ENCODE measurements at regions not wholly inside any gene's neighbourhood (a gene's known extent, or its start where the extent isn't known, plus 50 kb on each side); places are given as distances from the start of the nearest gene placed in this dataset.
"Not testable (repeated sequence)": the region's sequence is repeated elsewhere in the genome, so short reads cannot be mapped to it uniquely, and the experiment has no call there.

DNA sequence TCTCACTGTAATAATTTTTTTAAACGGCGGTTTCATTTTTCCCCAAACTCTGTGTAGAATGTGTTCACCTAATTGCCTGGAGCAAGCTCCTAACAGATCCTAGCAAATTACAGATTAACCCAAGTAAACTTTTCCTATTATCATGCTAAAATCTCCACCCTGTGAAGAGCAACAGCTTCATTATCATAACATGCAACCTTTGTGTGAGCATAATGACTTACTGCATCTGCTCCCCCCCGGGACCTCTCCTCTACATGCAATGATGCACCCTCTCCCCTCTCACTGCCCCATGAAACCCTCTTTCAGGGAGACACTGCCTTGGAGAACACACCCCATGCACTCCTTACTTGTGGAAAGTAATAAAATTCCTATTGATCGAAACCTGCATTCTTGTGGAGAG, 717.0 kb upstream of the TMPRSS15 start:
- FAIRE-seq = no peak

DNA sequence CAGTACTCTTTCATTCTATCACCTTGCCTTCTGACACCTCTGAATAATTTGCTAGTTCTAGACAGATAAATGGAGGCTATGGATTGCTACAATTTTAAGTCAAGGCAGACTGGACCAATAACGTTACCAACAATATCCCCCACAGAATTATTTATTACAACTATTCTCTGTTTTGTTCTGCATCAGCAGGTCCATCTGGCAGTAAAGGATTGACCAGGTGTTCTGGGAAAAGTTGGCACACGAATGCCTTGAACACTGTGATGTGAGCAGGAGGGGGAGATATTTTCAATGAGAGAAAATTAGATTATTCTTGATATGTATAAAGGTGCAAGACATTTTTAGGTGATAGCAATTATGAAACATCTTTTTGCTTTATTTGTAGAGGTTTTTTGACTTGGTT, 718.8 kb upstream of the TMPRSS15 start:
- no peak for FAIRE-seq

DNA sequence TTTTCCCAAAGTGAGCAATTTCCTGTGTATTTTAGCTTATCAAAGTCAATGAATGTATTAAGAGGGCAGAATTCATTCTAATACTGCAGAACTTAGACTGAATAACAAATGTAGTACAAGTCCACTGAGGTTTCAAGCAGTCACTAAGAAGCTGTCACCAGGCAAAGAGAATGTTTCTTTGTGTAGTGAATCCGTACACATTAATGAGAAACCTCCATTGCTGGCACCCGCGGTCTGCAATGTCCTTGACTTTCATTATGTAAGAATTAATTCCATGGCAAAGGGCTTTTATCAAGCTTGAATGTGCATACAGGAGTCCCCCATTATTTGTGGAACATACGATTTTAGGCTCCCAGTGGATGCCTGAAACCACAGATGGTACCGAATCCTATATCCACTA, 719.5 kb upstream of the TMPRSS15 start:
- no peak for FAIRE-seq

DNA sequence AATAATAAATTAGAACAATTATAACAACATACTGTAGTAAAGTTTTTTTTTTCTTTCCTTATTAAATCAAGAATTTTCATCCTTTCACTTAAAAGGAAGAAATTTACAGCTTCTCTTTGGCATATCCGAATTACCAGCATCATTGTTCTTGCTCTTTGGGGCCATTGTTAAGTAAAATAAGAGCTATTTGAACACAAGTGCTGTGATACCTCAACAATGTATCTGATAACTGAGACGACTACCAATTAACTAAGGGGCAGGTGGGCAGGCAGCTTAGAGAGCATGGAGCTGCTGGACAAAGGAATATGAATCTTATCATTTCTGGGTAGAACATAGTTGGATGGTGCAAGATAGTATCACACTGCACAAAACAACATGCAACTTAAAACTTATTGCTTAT, 719.9 kb upstream of the TMPRSS15 start:
- no peak for FAIRE-seq

DNA sequence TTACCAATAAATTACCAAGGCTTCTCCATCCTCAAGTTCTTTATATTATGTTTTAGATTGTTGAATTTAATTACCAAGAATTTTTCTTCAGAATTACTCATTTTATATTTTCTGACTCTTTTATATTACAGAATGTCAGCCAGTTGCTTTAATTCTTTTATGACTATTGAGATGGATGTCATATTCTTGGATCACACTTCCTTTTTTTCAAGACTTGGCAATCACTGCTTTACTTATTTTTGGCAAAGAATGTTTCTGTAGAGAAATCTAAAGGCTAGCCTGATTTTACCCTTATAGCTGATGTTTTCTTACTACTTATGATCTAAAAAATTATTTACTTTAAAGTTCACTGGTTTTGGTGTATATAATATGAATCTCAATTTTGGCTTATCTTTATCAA, 721.1 kb upstream of the TMPRSS15 start:
- no peak for FAIRE-seq

DNA sequence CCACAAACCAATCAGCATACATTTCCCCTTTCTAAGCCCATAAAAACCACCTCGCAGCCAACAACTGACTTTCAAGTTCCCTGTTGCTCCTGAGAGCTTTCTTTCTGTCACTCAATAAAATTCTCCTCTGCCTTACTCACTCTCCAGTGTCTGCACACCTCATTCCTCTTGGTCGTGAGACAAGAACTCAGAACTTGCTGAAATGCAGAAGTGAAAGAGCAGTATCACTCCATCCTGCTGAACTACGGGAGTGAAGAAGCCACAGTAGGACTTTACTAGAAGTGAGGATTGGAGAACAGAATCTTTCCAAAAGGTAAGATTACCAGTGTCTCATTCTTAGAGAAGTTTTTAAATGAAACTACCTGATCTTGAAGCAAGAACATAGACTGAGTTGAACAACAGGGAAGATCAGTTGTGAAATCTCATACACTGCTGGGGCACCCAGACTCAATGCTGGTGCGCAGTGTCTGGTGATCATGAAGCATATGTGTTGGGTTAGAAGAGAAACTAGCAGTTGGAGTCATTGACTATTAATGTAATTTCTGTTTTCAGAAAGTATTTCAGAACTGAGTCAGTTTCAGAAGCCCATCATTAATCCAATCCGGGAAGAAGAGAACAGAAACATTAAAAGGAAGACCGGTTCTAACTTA, 726.9 kb upstream of the TMPRSS15 start:
- FAIRE-seq = no peak

DNA sequence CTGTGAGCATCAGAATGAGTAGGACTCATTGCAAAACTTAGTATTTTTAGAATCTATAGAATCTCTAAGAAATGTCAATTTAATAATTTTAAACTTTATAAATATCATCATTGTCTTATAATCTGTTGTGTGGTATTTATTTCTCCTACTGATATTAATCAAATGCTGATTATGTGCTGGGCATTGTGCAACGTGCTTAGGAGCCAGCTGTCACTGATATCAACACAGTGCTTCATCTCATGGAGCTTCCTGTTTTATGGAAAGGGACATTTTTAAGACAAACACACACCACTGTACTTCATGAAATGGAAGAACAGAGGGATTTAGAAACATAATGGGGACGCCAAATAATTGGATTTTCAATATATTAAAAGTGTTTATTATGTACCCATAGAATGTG, 737.9 kb upstream of the TMPRSS15 start:
- no peak for FAIRE-seq

- FAIRE-seq = no peak
Measured at GRCh38 chr21:19145682-19146293, 742.2 kb upstream of the TMPRSS15 start.

GRCh38 chr21:19148056-19148455, 744.5 kb upstream of the TMPRSS15 start:
- no peak for FAIRE-seq

- FAIRE-seq = no peak
Measured at GRCh38 chr21:19171585-19171984, 768.0 kb upstream of the TMPRSS15 start.

DNA sequence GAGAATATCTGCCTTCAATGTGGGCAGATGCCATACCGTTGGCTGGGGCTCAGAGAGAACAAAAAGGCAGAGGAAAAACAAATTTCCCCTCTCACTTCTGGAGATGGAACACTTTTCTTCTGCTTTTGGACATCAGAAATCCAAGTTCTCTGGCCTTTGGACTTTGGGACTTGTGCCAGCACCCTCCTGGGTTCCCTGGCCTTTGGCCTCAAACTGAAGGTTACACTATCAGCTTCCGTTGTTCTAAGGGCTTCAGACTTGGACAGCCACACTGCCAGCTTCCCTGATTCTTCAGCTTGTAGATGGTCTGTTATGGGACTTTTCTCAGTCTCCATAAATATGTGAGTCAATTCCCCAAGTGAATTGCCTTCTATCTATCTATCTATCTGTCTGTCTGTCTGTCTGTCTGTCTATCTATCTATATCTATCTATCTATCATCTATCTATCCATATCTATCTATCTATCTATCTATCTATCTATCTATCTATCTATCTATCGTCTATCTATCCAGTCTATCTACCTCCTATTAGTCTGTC, 778.1 kb upstream of the TMPRSS15 start:
- FAIRE-seq = no peak

- no peak for FAIRE-seq
Measured at GRCh38 chr21:19197950-19198349, 794.4 kb upstream of the TMPRSS15 start.

GRCh38 chr21:19198801-19199200, 795.2 kb upstream of the TMPRSS15 start:
- no peak for FAIRE-seq

GRCh38 chr21:19218163-19218562, 814.6 kb upstream of the TMPRSS15 start:
- no peak for FAIRE-seq

DNA sequence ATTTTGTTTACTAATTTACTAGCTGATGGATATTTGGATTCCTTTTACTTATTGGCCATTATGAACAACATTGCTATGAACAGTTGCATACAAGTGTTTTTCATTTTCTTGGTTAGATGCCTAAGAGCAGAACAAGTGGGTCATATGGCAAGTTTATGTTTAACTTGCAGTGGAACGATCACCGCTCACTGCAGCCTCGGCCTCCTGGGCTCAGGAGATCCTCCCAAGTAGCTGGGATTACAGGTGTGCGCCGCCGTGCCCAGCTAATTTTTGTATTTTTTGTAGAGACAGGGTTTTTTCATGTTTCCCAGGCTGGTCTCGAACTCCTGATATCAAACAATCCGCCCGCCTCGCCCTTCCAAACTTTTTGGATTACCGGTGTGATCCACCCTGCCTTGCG, 820.5 kb upstream of the TMPRSS15 start:
- FAIRE-seq = no peak

DNA sequence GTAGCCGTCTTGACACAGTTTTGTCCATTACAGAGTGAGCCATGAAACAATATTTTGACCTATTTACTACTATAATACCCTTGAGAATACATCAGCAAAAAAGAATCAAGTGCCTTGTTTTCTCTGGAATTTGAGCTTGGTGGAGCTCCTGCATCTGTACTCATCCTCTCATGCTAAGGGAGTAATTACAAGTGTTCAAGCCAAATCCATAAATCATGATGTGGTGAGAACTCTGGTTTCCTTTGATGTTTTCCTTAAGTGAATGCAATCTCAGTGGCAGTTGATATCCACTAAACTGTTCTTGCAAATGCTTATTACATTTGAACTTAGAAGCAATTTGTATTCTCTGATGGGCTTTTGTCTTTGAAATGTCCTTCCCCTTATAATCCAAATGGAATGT, 824.6 kb upstream of the TMPRSS15 start:
- no peak for FAIRE-seq

- not testable (repeated sequence) for FAIRE-seq
Measured at GRCh38 chr21:19233841-19234240, 830.3 kb upstream of the TMPRSS15 start.

GRCh38 chr21:19236209-19236608, 832.6 kb upstream of the TMPRSS15 start:
- no peak for FAIRE-seq

- FAIRE-seq = no peak
Measured at GRCh38 chr21:19237608-19238007, 834.0 kb upstream of the TMPRSS15 start.

DNA sequence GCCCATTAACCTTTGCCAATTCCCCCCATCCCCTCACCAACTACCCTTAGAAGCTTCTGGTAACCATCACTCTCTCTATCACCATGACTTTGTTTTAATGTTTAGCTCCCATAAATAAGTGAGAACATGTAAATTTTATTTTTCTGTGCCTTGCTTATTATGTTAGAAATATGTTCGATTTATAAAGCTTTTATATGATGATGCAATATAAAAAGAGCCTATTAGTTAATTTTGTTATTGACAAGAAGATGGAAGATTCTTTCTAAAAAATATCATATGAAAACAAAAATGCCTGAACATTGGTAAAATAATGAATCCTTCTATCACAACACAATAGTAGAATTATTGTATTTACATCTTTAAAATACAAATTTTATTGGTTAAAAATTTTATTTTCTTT, 836.1 kb upstream of the TMPRSS15 start:
- FAIRE-seq = no peak

DNA sequence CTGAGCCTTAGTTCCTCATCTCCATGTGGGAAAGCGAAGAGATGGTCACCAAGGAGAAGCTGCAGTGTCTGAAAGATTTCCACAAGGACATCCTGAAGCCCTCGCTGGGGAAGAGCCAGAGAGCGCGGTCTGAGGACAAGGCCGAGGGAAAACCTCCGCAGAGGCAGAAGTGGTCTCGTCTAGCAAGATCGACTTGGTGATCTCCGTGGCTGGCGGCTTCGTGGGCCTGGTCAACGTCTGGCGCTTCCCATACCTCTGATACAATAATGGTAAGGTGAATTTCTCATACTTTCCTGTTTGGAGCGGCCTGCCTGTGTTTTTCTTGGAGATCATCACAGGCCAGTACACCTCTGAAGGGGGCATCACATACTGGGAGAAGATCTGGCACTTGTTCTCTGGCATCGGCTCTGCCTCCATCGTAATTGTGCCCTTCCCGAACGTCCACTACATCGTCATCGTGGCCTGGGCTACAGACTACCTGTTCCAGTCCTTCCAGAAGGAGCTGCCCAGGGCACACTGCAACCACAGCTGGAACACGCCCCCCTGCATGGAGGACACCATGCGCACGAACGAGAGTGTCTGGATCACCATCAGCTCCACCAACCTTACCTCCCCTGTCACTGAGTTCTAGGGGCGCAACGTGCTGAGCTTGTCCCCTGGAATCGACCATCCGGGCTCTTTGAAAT, 841.1 kb upstream of the TMPRSS15 start:
- FAIRE-seq = no peak

DNA sequence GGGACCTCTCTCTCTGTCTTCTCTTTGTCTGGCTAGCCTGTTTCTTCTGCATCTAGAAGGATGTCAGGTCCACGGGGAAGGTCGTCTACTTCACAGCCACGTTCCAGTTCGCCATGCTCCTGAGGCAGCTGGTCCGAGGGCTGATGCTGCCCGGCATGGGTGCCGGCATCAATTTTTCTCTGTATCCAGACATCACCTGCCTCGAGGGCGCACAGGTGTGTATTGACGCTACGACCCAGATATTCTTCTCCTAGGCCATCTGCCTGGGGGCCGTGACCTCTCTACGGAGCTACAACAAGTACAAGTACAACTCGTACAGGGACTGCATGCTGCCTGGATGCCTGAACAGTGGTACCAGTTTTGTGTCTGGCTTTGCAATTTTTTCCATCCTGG, 841.6 kb upstream of the TMPRSS15 start:
- no peak for FAIRE-seq

DNA sequence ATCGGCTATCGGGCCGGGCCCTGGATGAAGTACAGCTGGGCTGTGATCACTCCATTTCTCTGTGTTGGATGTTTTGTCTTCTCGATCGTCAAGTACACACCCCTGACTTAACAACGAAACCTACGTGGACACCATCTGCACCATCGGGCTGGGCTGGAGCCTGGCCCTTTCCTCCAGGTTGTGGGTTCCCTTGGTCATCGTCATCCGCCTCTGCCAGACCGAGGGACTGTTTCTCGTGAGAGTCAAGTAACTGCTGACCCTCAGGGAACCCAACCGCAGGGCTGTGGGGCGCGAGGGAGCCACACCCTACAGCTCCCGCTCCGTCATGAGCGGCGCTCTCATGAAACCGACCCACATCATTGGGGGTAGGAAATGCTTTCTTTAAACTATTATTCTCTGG, 842.4 kb upstream of the TMPRSS15 start:
- no peak for FAIRE-seq
